PC-3 (cell line): ENCODE measurements at regions not wholly inside any gene's neighbourhood (a gene's known extent, or its start where the extent isn't known, plus 50 kb on each side); places are given as distances from the start of the nearest gene placed in this dataset.

Source experiments
- ATAC-seq: fragments of 200-7000 bp; cut with Tn5 transposase; 2 replicates; pipeline ENCODE4 v1.9.1; 2020; ENCODE audit warnings: mild to moderate bottlenecking, moderate library complexity
- BruUV-seq: library from RNA; stranded (reverse); fragments of 400-500 nt; replicated peaks from 2 replicates; lab custom pipeline; 2021; lab: Mats Ljungman, UMichigan
- CTCF ChIA-PET: fragments of 300-600 bp; sonication (Branson Sonifier 250); formaldehyde crosslinking; loops from one replicate; lab custom pipeline; 2022; ENCODE audit warnings: antibody characterized with exemption; lab: Charles Lee
- POLR2A ChIA-PET: fragments of 300-600 bp; sonication (Branson Sonifier 250); formaldehyde crosslinking; loops from one replicate; lab custom pipeline; 2022; ENCODE audit warnings: antibody characterized with exemption; ENCODE audit not compliant: unreplicated experiment; lab: Charles Lee
- DNase-seq: peaks from one replicate; pipeline ENCODE4 v3.0.0-alpha.2; 2015
- H2AFZ ChIP-seq: fragments of 300-600 bp; sonication (generic); 2 replicates; pipeline ENCODE4 v1.6.0; 2016; ENCODE audit warnings: antibody characterized with exemption, low read length
- H3F3A ChIP-seq: fragments of 300-600 bp; sonication (generic); one replicate; pipeline ENCODE4 v1.6.0; 2017; ENCODE audit warnings: antibody characterized with exemption, low read length, control low read depth, mild to moderate bottlenecking; ENCODE audit not compliant: unreplicated experiment
- H3K27ac ChIP-seq: fragments of 300-600 bp; sonication (generic); 2 replicates; pipeline ENCODE4 v1.5.1; 2016; ENCODE audit warnings: mild to moderate bottlenecking, low read length
- H3K27me3 ChIP-seq: fragments of 300-600 bp; sonication (generic); 2 replicates; pipeline ENCODE4 v1.6.1; 2016; ENCODE audit warnings: low read length, mixed read lengths
- H3K36me3 ChIP-seq: fragments of 300-600 bp; sonication (generic); 2 replicates; pipeline ENCODE4 v1.6.1; 2016; ENCODE audit warnings: low read depth, mixed run types, low read length, mixed read lengths
- H3K4me1 ChIP-seq: fragments of 300-600 bp; sonication (generic); 2 replicates; pipeline ENCODE4 v1.5.1; 2016; ENCODE audit warnings: low read length; ENCODE audit not compliant: insufficient read depth
- H3K4me2 ChIP-seq: fragments of 300-600 bp; sonication (generic); 2 replicates; pipeline ENCODE4 v1.6.0; 2016; ENCODE audit warnings: low read length
- H3K4me3 ChIP-seq: fragments of 300-600 bp; sonication (generic); 2 replicates; pipeline ENCODE4 v1.5.1; 2016; ENCODE audit warnings: mild to moderate bottlenecking, low read length, mixed read lengths
- H3K79me2 ChIP-seq: fragments of 300-600 bp; sonication (generic); 2 replicates; pipeline ENCODE4 v1.6.1; 2017; ENCODE audit warnings: low read length, mixed read lengths
- H3K9ac ChIP-seq: fragments of 300-600 bp; sonication (generic); 2 replicates; pipeline ENCODE4 v1.6.0; 2016; ENCODE audit warnings: mild to moderate bottlenecking, low read length
- H3K9me2 ChIP-seq: fragments of 300-600 bp; sonication (generic); replicated peaks from 2 replicates; pipeline ENCODE4 v1.6.1; 2016; ENCODE audit warnings: mixed run types, low read length, mixed read lengths
- H3K9me3 ChIP-seq: fragments of 300-600 bp; sonication (generic); 2 replicates; pipeline ENCODE4 v1.6.1; 2016; ENCODE audit warnings: low read length, mixed read lengths
- H4K20me1 ChIP-seq: fragments of 300-600 bp; sonication (generic); 2 replicates; pipeline ENCODE4 v1.6.1; 2016; ENCODE audit warnings: low read length, mixed read lengths
- CTCF ChIP-seq: fragments of 300-600 bp; sonication (generic); conservative IDR thresholded peaks from 2 replicates; pipeline ENCODE4 v1.5.1; 2017; ENCODE audit warnings: antibody characterized with exemption, low read depth, mild to moderate bottlenecking, low read length
- EZH2 ChIP-seq: fragments of 300-600 bp; sonication (generic); IDR thresholded peaks from one replicate; pipeline ENCODE4 v1.6.1; 2017; ENCODE audit warnings: antibody characterized with exemption, mild to moderate bottlenecking, low read length; ENCODE audit not compliant: unreplicated experiment
- EZH2phosphoT487 ChIP-seq: fragments of 300-600 bp; sonication (generic); IDR thresholded peaks from 2 replicates; pipeline ENCODE4 v1.6.1; 2018; ENCODE audit warnings: mild to moderate bottlenecking, antibody characterized with exemption, low read length, borderline replicate concordance
- intact Hi-C: fragments of 100-400 bp; cut with micrococcal nuclease; formaldehyde crosslinking; loops from 2 replicates; pipeline ENCODE4 v1.9.0; 2023

GRCh38 chr13:111533900-111534683 lies 213.7 kb downstream of the TEX29 start:
- Histone ChIP-seq H3K9me2 (no peaks in the 10 kb centered on the region), H3K4me3 (no peak overlapping the region), H3K9me3 (no peaks in the 10 kb centered on the region), H3K27ac (no peak overlapping the region), H4K20me1 (no peaks in the 10 kb centered on the region), H3K36me3 (no peaks in the 10 kb centered on the region), H3K79me2 (no peaks in the 10 kb centered on the region), H3F3A (no peaks in the 10 kb centered on the region), H3K9ac (no peak overlapping the region), H3K4me1 (no peaks in the 10 kb centered on the region), H3K4me2 (no peak overlapping the region), H3K27me3 (peaks cover 95% of the 10 kb centered on the region), H2AFZ (no peak overlapping the region)
- ChIA-PET POLR2A (no interaction called here), CTCF (no interaction called here)
- no peak for ATAC-seq
- BruUV-seq, result no TSS peak
- no peak for TF ChIP-seq CTCF
- TF ChIP-seq EZH2, result no peak
- TF ChIP-seq EZH2phosphoT487, result no peak
- DNase-seq, result no peak
- intact Hi-C loops, result no loop called here

GRCh38 chr13:111534751-111535522 lies 214.5 kb downstream of the TEX29 start:
- Histone ChIP-seq H3K4me1 (no peaks in the 10 kb centered on the region), H3K79me2 (no peaks in the 10 kb centered on the region), H2AFZ (no peak overlapping the region), H3K4me3 (no peak overlapping the region), H3K4me2 (no peak overlapping the region), H3K27me3 (peaks cover 97% of the 10 kb centered on the region), H3F3A (no peaks in the 10 kb centered on the region), H4K20me1 (no peaks in the 10 kb centered on the region), H3K9me2 (no peaks in the 10 kb centered on the region), H3K27ac (no peak overlapping the region), H3K9ac (no peak overlapping the region), H3K36me3 (no peaks in the 10 kb centered on the region), H3K9me3 (no peaks in the 10 kb centered on the region)
- POLR2A ChIA-PET, result no interaction called here
- TF ChIP-seq CTCF, result no peak
- no peak for TF ChIP-seq EZH2
- TF ChIP-seq EZH2phosphoT487, result no peak
- no peak for DNase-seq
- no TSS peak for BruUV-seq
- intact Hi-C loops, result no loop called here
- CTCF ChIA-PET, result no interaction called here
- ATAC-seq, result no peak

DNA sequence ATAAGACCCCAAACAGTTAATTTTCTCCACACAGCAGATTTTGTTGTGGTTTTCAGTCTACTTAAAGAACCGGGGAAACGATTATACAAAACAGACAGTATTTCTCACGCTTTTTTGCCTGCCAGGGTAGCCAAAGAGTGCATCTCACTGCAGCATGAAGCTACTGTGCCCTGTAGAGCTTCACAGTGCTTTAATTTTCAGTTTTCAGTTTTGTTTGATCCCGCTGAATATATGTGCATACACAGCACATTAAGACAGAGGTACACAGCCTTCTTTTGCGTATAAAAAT lies 215.0 kb downstream of the TEX29 start:
- Histone ChIP-seq H4K20me1 (no peaks in the 10 kb centered on the region), H3K79me2 (no peaks in the 10 kb centered on the region), H3F3A (no peaks in the 10 kb centered on the region), H2AFZ (no peak overlapping the region), H3K9ac (no peak overlapping the region), H3K4me1 (no peaks in the 10 kb centered on the region), H3K4me3 (no peak overlapping the region), H3K4me2 (no peak overlapping the region), H3K36me3 (no peaks in the 10 kb centered on the region), H3K9me3 (no peaks in the 10 kb centered on the region), H3K27me3 (peaks cover 96% of the 10 kb centered on the region), H3K9me2 (no peaks in the 10 kb centered on the region), H3K27ac (no peak overlapping the region)
- ATAC-seq (no peak), DNase-seq (no peak)
- TF ChIP-seq EZH2phosphoT487 (no peak), CTCF (no peak), EZH2 (no peak)
- intact Hi-C loops, result no loop called here
- CTCF ChIA-PET, result no interaction called here
- no TSS peak for BruUV-seq
- POLR2A ChIA-PET, result no interaction called here
